ENCODE measurements at regions not wholly inside any gene's neighbourhood (a gene's known extent, or its start where the extent isn't known, plus 50 kb on each side); places are given as distances from the start of the nearest gene placed in this dataset.

- DNase-seq (no peak), ATAC-seq (replicated peaks) (no peak)
- H3K4me3 Mint-ChIP-seq, result no peak overlapping the region
- peak overlapping the region in 1 of 2 donors; percentile 81 for H3K27ac Mint-ChIP-seq
- H3K9me3 Mint-ChIP-seq, result no peaks in the 10 kb centered on the region
- peaks cover 2 to 4% of the 10 kb centered on the region in 2 donors for H3K4me1 Mint-ChIP-seq (ENCODE audit: low read depth in 2 of 2)
- H3K36me3 Mint-ChIP-seq (ENCODE audit: insufficient read depth), result no peaks in the 10 kb centered on the region
- H3K27me3 Mint-ChIP-seq, result peaks cover 0 to 44% of the 10 kb centered on the region in 2 donors
These were observed 86.8 kb upstream of the STEAP1B start for GRCh38 chr7:22586786-22587140.

DNA sequence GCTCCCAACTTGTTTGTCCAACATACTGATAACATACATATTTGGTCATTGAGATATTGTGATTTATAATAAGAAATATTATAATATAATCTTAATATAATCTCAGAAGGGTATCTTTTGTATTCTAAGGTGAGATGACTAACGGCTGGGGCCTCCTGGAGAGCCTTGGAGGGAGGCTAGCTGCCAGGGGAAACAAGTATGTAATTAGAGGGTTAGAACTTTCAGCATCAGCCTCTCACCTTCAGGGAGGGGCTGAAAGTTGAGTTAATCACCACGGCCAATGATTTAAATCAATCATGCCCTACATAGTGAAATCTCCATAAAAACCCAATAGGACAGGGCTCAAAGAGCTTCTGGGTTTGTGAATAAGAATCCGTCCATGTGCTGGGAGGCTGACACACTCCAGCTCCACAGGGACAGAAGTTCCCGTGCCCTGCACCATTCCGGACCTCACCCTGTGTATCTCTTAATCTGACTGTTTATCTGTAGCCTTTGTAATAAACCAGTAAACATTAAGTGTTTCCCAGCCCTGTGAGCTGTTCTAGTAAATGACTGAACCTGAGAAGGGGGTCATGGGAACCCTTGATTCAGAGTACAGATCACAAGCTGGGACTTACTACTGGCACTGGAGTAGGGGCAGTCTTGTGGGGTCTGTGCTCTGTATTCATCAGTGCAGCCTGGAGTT lies 86.3 kb upstream of the STEAP1B start:
- DNase-seq (no peak), ATAC-seq (replicated peaks) (no peak)
- H3K4me1 Mint-ChIP-seq (ENCODE audit: low read depth in 2 of 2), result peaks cover 2 to 4% of the 10 kb centered on the region in 2 donors
- no peak overlapping the region for H3K4me3 Mint-ChIP-seq
- no peak overlapping the region for H3K27ac Mint-ChIP-seq
- no peaks in the 10 kb centered on the region for H3K36me3 Mint-ChIP-seq (ENCODE audit: insufficient read depth)
- no peaks in the 10 kb centered on the region for H3K9me3 Mint-ChIP-seq
- peaks cover 0 to 41% of the 10 kb centered on the region in 2 donors for H3K27me3 Mint-ChIP-seq

GRCh38 chr7:22584179-22584578 lies 84.2 kb upstream of the STEAP1B start:
- peaks cover 2 to 4% of the 10 kb centered on the region in 2 donors for H3K4me1 Mint-ChIP-seq (ENCODE audit: low read depth in 2 of 2)
- no peak overlapping the region for H3K27ac Mint-ChIP-seq
- no peaks in the 10 kb centered on the region for H3K9me3 Mint-ChIP-seq
- H3K4me3 Mint-ChIP-seq, result no peak overlapping the region
- peaks cover 0 to 23% of the 10 kb centered on the region in 2 donors for H3K27me3 Mint-ChIP-seq
- H3K36me3 Mint-ChIP-seq (ENCODE audit: insufficient read depth), result no peaks in the 10 kb centered on the region
- ATAC-seq (replicated peaks) (no peak), DNase-seq (no peak)

DNA sequence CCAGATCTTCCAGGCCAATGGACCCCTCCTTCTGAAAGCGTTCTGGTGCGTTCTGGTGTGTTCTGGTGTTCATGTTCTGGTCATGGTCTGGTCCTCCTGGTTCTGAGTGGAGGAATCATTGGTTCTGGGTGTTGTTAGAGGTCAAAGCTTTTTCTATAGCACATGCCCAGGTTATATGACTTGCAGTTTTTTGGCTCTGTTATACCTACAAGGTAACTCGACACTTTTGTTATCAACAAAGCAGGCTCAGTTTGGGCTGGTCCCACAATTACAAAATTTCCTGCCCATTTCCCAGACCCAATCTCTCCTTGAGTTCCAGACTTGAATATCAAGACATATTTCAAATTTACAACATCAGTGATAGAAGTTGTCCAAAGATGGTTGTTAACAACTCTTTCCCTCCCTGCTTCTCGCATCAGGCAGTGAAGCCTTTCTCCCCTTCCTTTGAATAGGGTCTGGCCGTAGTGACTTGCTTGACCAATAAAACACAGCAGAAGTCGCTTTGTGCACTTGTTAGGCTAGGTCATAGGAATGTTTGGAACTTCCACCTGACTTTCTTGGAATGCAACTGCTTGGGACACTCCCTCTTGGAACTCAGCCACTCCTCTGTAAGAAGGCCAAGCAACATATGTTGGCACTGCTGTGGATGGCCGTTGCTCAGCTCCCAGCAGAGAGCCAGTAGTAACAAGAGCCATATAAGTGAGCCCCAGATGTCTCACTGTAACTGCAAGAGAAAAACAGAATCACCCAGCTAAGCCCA lies 83.1 kb upstream of the STEAP1B start:
- no peak overlapping the region for H3K27ac Mint-ChIP-seq
- ATAC-seq (replicated peaks) (no peak), DNase-seq (no peak)
- no peak overlapping the region for H3K4me3 Mint-ChIP-seq
- no peaks in the 10 kb centered on the region for H3K36me3 Mint-ChIP-seq (ENCODE audit: insufficient read depth)
- peaks cover 2 to 4% of the 10 kb centered on the region in 2 donors for H3K4me1 Mint-ChIP-seq (ENCODE audit: low read depth in 2 of 2)
- no peaks in the 10 kb centered on the region for H3K9me3 Mint-ChIP-seq
- H3K27me3 Mint-ChIP-seq, result peaks cover 0 to 22% of the 10 kb centered on the region in 2 donors

GRCh38 chr7:22581099-22581498 lies 81.1 kb upstream of the STEAP1B start:
- DNase-seq, result no peak
- no peaks in the 10 kb centered on the region for H3K36me3 Mint-ChIP-seq (ENCODE audit: insufficient read depth)
- no peaks in the 10 kb centered on the region for H3K4me1 Mint-ChIP-seq (ENCODE audit: low read depth in 2 of 2)
- H3K4me3 Mint-ChIP-seq, result no peak overlapping the region
- H3K27ac Mint-ChIP-seq, result no peak overlapping the region
- ATAC-seq (replicated peaks), result no peak
- H3K27me3 Mint-ChIP-seq, result peaks cover 0 to 36% of the 10 kb centered on the region in 2 donors
- H3K9me3 Mint-ChIP-seq, result no peaks in the 10 kb centered on the region

GRCh38 chr7:22579961-22580360 lies 80.0 kb upstream of the STEAP1B start:
- H3K27ac Mint-ChIP-seq, result no peak overlapping the region
- H3K36me3 Mint-ChIP-seq (ENCODE audit: insufficient read depth), result no peaks in the 10 kb centered on the region
- H3K4me1 Mint-ChIP-seq (ENCODE audit: low read depth in 2 of 2), result no peaks in the 10 kb centered on the region
- ATAC-seq (replicated peaks) (no peak), DNase-seq (no peak)
- H3K4me3 Mint-ChIP-seq, result no peak overlapping the region
- H3K27me3 Mint-ChIP-seq, result peaks cover 0 to 42% of the 10 kb centered on the region in 2 donors
- H3K9me3 Mint-ChIP-seq, result no peaks in the 10 kb centered on the region

DNA sequence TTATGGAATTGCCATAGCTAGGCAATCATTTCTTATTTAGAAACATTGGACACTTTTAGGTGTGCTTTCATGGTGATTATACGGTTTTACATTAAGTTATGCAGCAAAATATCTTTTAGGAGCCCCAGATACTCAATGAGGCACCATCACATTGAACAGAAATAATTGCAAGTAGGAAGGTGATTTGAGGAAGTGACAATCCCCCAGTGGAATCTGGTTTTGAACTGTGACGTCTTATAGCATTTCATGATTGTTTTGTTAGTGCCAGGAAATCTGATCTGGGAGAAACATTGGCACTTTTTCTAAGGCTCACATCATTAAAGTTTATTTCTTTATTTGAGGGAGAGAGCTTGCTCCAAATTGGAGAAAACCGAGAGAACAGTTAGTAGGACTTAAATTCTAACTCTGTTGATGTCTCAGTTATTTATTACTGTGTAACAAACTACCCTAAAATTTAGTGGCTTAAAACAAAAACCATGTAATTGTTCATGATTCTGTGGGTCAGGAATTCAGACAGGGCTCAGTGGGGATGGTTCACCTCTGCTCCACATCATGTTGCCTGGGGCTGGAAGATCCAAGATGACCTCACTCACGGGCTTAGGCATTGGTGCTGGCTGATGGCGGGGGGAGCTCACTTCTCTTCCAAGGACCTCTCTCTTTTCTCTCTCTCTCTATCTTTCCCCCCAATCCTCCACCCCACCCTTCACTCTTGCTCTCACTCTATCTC lies 78.2 kb upstream of the STEAP1B start:
- no peaks in the 10 kb centered on the region for H3K36me3 Mint-ChIP-seq (ENCODE audit: insufficient read depth)
- H3K9me3 Mint-ChIP-seq, result no peaks in the 10 kb centered on the region
- no peak overlapping the region for H3K27ac Mint-ChIP-seq
- no peak for ATAC-seq (replicated peaks)
- no peak overlapping the region for H3K4me3 Mint-ChIP-seq
- peaks cover 0 to 44% of the 10 kb centered on the region in 2 donors for H3K27me3 Mint-ChIP-seq
- no peaks in the 10 kb centered on the region for H3K4me1 Mint-ChIP-seq (ENCODE audit: low read depth in 2 of 2)
- no peak for DNase-seq

DNA sequence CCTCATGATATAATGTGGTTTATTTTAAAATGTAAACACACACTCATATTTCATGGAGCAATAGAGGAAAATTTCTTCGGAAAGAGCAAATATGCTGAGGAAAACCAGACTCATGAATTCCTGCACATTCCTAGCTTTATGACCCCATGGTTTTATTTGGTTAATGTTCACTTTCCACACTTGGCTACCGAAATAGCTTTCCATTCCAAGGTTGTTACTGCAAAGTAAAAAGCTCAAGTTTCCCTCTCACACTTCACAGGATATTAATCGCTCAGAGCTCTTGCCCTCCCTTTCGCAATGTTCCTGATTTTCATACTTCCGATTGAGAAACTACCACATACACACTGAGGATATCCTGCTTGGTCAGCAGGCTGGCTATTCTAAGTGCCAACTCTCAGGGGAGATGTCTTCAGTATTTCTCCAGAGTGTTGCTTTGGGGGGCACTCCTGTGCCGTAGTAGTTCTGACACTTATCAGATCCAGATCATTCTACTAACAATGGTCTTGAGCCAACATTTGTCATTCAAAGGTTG lies 77.5 kb upstream of the STEAP1B start:
- Mint-ChIP-seq H3K36me3 (ENCODE audit: insufficient read depth) (no peaks in the 10 kb centered on the region), H3K27me3 (peaks cover 0 to 44% of the 10 kb centered on the region in 2 donors), H3K4me1 (ENCODE audit: low read depth in 2 of 2) (no peaks in the 10 kb centered on the region), H3K9me3 (no peaks in the 10 kb centered on the region), H3K4me3 (no peak overlapping the region), H3K27ac (no peak overlapping the region)
- DNase-seq, result no peak
- no peak for ATAC-seq (replicated peaks)

GRCh38 chr7:22576612-22577469 lies 76.9 kb upstream of the STEAP1B start:
- Mint-ChIP-seq H3K9me3 (no peaks in the 10 kb centered on the region), H3K4me3 (no peak overlapping the region), H3K36me3 (ENCODE audit: insufficient read depth) (no peaks in the 10 kb centered on the region), H3K4me1 (ENCODE audit: low read depth in 2 of 2) (no peaks in the 10 kb centered on the region), H3K27ac (no peak overlapping the region), H3K27me3 (peaks cover 2 to 49% of the 10 kb centered on the region in 2 donors)
- ATAC-seq (replicated peaks) (no peak), DNase-seq (no peak)

DNA sequence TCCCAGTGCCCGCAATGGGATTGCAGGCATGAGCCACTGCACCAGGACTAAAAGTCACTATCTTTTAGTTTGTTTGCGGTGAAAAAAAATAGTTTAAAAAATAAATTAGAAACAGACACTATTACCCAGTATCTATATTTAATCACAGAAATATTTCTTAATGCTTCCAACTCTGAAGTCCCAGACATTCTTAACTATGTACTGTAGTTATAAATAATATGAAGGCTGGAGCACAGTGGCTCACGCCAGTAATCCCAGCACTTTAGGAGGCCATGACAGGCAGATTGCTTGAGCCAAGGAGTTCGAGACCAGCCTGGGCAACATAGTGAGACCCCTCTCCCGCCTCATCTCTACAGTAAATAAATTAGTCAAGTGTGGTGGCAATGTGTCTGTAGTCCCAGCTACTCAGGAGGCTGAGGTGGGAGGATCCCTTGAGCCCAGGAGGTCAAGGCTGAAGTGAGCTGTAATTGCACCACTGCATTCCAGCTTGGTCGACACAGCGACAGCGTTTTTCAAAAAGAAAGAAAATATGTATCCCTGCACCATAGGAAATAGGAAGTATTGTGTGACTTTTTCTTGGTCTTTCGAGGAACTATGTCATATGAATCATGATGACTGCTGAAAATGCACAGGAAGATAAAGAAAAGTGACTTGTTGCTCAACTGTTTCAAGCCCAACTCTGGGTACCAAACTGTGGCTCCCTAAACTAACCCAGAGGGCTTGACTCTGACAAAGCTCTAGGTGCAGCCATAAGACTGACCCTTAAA lies 74.9 kb upstream of the STEAP1B start:
- no peaks in the 10 kb centered on the region for H3K9me3 Mint-ChIP-seq
- DNase-seq (no peak), ATAC-seq (replicated peaks) (no peak)
- no peaks in the 10 kb centered on the region for H3K36me3 Mint-ChIP-seq (ENCODE audit: insufficient read depth)
- H3K4me3 Mint-ChIP-seq, result no peak overlapping the region
- H3K27ac Mint-ChIP-seq, result no peak overlapping the region
- H3K4me1 Mint-ChIP-seq (ENCODE audit: low read depth in 2 of 2), result no peaks in the 10 kb centered on the region
- peaks cover 17 to 68% of the 10 kb centered on the region in 2 donors for H3K27me3 Mint-ChIP-seq

- H3K27ac Mint-ChIP-seq, result no peak overlapping the region
- H3K4me3 Mint-ChIP-seq, result no peak overlapping the region
- ATAC-seq (replicated peaks) (no peak), DNase-seq (no peak)
- no peaks in the 10 kb centered on the region for H3K9me3 Mint-ChIP-seq
- peaks cover 27 to 82% of the 10 kb centered on the region in 2 donors for H3K27me3 Mint-ChIP-seq
- H3K36me3 Mint-ChIP-seq (ENCODE audit: insufficient read depth), result no peaks in the 10 kb centered on the region
- H3K4me1 Mint-ChIP-seq (ENCODE audit: low read depth in 2 of 2), result peaks cover 0 to 3% of the 10 kb centered on the region in 2 donors
These were observed 72.9 kb upstream of the STEAP1B start for GRCh38 chr7:22572937-22573336.

DNA sequence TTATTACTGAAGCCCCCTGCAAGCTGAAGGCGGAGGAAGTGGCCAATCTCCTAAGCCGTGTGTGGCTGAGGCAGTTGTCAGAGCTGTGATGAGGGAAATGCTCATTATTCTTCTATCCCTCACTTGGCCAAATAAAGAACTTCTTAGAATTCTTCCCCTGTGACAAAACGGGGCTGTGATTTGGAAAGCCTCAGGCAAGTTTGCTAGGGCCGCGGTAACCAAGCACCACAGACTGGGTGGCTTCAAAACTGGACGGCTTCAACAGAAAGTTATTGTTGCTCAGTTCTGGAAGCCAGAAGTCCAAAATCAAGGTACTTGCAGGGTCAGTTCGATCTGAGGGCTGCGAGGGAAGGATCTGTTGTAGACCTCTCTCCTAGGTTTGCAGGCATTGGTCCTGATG lies 72.3 kb upstream of the STEAP1B start:
- Mint-ChIP-seq H3K27me3 (peaks cover 32 to 82% of the 10 kb centered on the region in 2 donors), H3K9me3 (no peaks in the 10 kb centered on the region), H3K4me1 (ENCODE audit: low read depth in 2 of 2) (peaks cover 0 to 3% of the 10 kb centered on the region in 2 donors), H3K27ac (no peak overlapping the region), H3K4me3 (no peak overlapping the region), H3K36me3 (ENCODE audit: insufficient read depth) (no peaks in the 10 kb centered on the region)
- DNase-seq (no peak), ATAC-seq (replicated peaks) (no peak)

All from effector memory CD8-positive, alpha-beta T cell (primary cell).